Peyer's patch (tissue), 4 donors: ENCODE measurements at regions not wholly inside any gene's neighbourhood (a gene's known extent, or its start where the extent isn't known, plus 50 kb on each side); places are given as distances from the start of the nearest gene placed in this dataset.

ENCODE experiments used
- DNase-seq, 3 donors: peaks; one replicate each; pipeline ENCODE4 v3.0.0-alpha.2; 2017 to 2019
- H3K27ac ChIP-seq, 4 donors: fragments of 200-600 bp; sonication (generic); one replicate each; pipeline ENCODE4 v1.5.1; 2016 to 2019
- H3K27me3 ChIP-seq, 2 donors: fragments of 200-600 bp; sonication (generic); one replicate each; pipeline ENCODE4 v1.5.1; 2019
- H3K36me3 ChIP-seq, 3 donors: fragments of 200-600 bp; sonication (generic); one replicate each; pipeline ENCODE4 v1.5.1; 2016 to 2019
- H3K4me1 ChIP-seq, 4 donors: fragments of 200-600 bp; sonication (generic); one replicate each; pipeline ENCODE4 v1.5.1; 2016 to 2019
- H3K4me3 ChIP-seq, 4 donors: fragments of 200-600 bp; sonication (generic); 1 replicate in 3 of 4; 2 replicates in 1 of 4; pipeline ENCODE4 v1.5.1; 2016 to 2019; ENCODE audit warnings: mild to moderate bottlenecking in 1 of 4
- H3K9me3 ChIP-seq, 4 donors: fragments of 200-600 bp; sonication (generic); one replicate each; pipeline ENCODE4 v1.5.1; 2016 to 2019; ENCODE audit warnings: mild to moderate bottlenecking in 1 of 4
- POLR2A ChIP-seq, 2 donors: fragments of 450-650 bp; IDR thresholded peaks; one replicate each; pipeline ENCODE4 v1.5.1; 2017; ENCODE audit warnings: antibody characterized with exemption in 2 of 2, mild to moderate bottlenecking in 2 of 2, moderate library complexity in 2 of 2
- TF ChIP-seq, protein P1 (sequence below), 6 experiments: fragments of 450-650 bp in 4 of 6; fragments of 200-600 bp in 2 of 6; sonication (generic) in 1 of 6; IDR thresholded peaks; one replicate each; pipeline ENCODE4 v1.5.1; 2017 to 2019; ENCODE audit warnings: antibody characterized with exemption in 6 of 6, mild to moderate bottlenecking in 3 of 6, moderate library complexity in 1 of 6

DNA sequence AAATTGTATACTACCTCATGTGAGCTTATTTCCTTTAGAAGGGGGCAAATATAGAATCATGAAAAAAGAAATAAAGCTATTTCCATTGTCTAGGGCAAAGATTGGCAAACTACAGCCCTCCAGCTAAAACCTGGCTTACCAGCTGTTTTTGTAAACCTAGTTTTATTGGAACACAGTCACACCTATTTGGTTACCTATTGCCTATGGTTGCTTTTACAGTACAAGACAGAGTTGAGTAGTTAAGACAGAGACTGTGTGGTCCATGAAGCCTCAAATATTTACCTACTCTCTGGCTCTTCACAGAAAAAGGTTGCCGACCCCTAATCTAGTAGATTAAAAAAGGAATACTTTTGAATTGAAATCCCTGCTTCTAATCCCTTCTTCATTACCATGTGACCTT lies 88.8 kb upstream of the ENPP6 start:
- no peaks in the 10 kb centered on the region for H3K9me3 ChIP-seq
- no peak for TF ChIP-seq POLR2A (IDR thresholded peaks at IDR 0.05)
- H3K36me3 ChIP-seq = no peaks in the 10 kb centered on the region
- no peak for DNase-seq
- H3K27ac ChIP-seq = no peak overlapping the region
- H3K4me1 ChIP-seq = peaks cover 0 to 8% (median 3%) of the 10 kb centered on the region in 4 donors
- no peak overlapping the region for H3K4me3 ChIP-seq
- no peaks in the 10 kb centered on the region for H3K27me3 ChIP-seq

DNA sequence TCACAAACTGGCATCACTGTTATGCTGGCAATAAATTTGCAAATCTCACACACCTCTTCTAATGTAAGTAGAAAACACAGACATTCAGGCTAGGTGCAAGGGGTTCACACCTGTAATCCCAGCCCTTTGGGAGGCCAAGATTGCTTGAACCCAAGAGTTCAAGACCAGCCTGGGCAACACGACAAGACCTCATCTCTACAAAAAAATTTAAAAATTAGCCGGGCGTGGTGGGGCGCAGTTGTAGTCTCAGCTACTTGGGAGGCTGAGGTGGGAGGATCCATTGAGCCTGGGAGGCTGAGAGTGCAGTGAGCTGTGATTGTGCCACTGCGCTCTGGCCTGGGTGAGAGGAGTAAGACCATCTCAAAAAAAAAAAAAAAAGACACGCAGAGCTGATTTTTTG lies 83.1 kb upstream of the ENPP6 start:
- Histone ChIP-seq H3K27me3 (no peaks in the 10 kb centered on the region), H3K9me3 (no peaks in the 10 kb centered on the region), H3K36me3 (no peaks in the 10 kb centered on the region), H3K4me3 (no peak overlapping the region), H3K27ac (no peak overlapping the region), H3K4me1 (no peaks in the 10 kb centered on the region)
- DNase-seq = no peak
- TF ChIP-seq, protein P1, sequence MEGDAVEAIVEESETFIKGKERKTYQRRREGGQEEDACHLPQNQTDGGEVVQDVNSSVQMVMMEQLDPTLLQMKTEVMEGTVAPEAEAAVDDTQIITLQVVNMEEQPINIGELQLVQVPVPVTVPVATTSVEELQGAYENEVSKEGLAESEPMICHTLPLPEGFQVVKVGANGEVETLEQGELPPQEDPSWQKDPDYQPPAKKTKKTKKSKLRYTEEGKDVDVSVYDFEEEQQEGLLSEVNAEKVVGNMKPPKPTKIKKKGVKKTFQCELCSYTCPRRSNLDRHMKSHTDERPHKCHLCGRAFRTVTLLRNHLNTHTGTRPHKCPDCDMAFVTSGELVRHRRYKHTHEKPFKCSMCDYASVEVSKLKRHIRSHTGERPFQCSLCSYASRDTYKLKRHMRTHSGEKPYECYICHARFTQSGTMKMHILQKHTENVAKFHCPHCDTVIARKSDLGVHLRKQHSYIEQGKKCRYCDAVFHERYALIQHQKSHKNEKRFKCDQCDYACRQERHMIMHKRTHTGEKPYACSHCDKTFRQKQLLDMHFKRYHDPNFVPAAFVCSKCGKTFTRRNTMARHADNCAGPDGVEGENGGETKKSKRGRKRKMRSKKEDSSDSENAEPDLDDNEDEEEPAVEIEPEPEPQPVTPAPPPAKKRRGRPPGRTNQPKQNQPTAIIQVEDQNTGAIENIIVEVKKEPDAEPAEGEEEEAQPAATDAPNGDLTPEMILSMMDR (IDR thresholded peaks at IDR 0.05) = no peak
- no peak for TF ChIP-seq POLR2A (IDR thresholded peaks at IDR 0.05)

DNA sequence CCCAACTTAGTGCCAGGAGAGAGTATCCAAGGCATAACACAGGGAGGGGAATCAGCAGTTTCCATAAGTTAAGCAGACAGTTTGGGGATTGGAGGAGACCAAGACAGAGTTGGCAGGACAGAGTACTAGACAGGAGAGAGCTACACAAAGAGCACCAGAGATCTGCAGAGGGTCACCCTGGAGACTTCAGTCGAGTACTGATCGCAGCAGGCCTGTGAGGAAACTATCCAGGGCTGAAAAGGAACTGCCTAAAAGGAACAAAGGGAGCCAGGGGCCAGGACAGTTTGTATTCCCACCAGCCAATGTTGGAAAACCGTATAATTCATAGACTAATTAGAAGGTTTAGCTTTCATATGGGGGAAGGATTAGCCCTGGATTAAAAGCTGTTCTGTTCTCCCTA lies 80.6 kb upstream of the ENPP6 start:
- H3K9me3 ChIP-seq = no peaks in the 10 kb centered on the region
- TF ChIP-seq, protein P1 (IDR thresholded peaks at IDR 0.05) = no peak
- TF ChIP-seq POLR2A (IDR thresholded peaks at IDR 0.05) = no peak
- no peak for DNase-seq

DNA sequence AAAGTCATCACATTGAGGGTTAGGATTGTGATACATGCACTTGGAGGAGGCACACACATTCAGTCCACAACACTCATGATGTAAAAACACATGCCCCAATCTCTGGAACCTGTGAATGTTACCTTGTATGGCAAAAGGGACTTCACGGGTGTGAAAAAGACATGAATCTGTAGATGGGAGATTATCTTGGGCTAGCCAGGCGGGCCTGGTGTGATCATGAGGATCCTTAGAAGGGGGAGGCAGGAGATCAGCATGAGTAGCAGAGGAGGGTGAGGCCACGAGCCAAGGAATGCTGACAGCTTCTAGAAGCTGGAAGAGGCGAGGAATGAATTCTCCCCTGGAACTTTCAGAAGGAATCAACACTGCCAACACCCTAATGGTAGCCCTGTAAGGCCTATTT lies 77.5 kb upstream of the ENPP6 start:
- Histone ChIP-seq H3K27ac (no peak overlapping the region), H3K27me3 (no peaks in the 10 kb centered on the region), H3K9me3 (no peaks in the 10 kb centered on the region), H3K4me1 (peaks cover 0 to 4% (median 0%) of the 10 kb centered on the region in 4 donors), H3K4me3 (no peak overlapping the region), H3K36me3 (no peaks in the 10 kb centered on the region)
- TF ChIP-seq, protein P1 (IDR thresholded peaks at IDR 0.05) = no peak
- no peak for TF ChIP-seq POLR2A (IDR thresholded peaks at IDR 0.05)
- peak in 1 of 3 donors; percentile 18 for DNase-seq

More for the DNA sequence above, 80.6 kb upstream of the ENPP6 start:
- no peaks in the 10 kb centered on the region for H3K27me3 ChIP-seq
- no peak overlapping the region for H3K27ac ChIP-seq
- no peaks in the 10 kb centered on the region for H3K36me3 ChIP-seq
- H3K4me1 ChIP-seq = peaks cover 0 to 2% (median 0%) of the 10 kb centered on the region in 4 donors
- H3K4me3 ChIP-seq = no peak overlapping the region

DNA sequence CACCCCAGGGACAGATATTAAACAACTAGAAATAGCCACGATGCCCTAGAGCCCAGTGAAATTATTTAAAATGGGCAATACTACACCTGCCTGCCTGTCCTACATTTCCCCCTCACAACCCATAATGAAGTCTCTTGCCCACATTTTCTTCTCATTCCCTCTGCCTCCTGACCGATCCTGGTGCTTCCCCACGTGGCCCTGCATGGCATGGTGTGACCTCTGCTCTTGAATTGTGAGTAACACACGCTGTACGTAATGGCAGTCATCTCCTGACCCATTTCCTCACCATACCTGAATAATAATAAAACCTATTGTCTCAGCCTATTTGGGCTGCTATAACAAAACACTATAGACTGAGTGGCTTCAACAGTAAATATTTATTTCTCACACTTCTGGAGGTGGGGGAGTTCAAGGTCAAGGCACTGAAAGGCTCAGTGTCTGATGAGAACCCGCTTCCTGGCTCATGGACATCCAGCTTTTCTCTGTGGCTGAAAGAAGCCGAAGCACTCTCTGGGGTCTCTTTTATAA lies 77.0 kb upstream of the ENPP6 start:
- DNase-seq = peak in 1 of 3 donors; percentile 10
- H3K36me3 ChIP-seq = no peaks in the 10 kb centered on the region
- H3K4me3 ChIP-seq = no peak overlapping the region
- TF ChIP-seq, protein P1 (IDR thresholded peaks at IDR 0.05) = no peak
- no peak for TF ChIP-seq POLR2A (IDR thresholded peaks at IDR 0.05)
- peaks cover 0 to 4% (median 0%) of the 10 kb centered on the region in 4 donors for H3K4me1 ChIP-seq
- H3K9me3 ChIP-seq = no peaks in the 10 kb centered on the region
- H3K27me3 ChIP-seq = no peaks in the 10 kb centered on the region
- H3K27ac ChIP-seq = no peak overlapping the region

DNA sequence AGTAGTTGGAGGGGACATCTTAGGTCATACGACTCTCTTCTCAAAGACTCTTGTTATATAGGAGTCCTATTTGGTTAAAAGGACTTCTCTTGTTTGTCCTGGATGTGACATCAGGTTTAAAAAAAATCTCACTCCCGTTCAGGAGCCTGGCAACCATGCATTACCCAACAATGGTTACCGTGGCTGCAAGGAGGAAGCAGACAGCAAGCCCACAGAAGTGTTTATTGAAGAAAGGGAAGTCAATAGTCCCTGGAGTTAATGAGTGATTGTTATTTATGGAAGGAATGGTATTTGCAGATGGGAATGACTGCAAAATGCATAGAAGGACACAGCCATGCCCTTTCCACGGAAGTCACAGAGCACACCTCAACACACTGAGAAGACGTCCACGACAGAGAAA lies 75.9 kb upstream of the ENPP6 start:
- DNase-seq = no peak
- no peak overlapping the region for H3K4me3 ChIP-seq
- H3K27ac ChIP-seq = no peak overlapping the region
- no peaks in the 10 kb centered on the region for H3K27me3 ChIP-seq
- no peak for TF ChIP-seq POLR2A (IDR thresholded peaks at IDR 0.05)
- TF ChIP-seq, protein P1 (IDR thresholded peaks at IDR 0.05) = no peak
- no peaks in the 10 kb centered on the region for H3K36me3 ChIP-seq
- no peaks in the 10 kb centered on the region for H3K9me3 ChIP-seq
- peaks cover 0 to 9% (median 0%) of the 10 kb centered on the region in 4 donors for H3K4me1 ChIP-seq
